Neural crest cell (in vitro differentiated cells): ENCODE measurements at regions not wholly inside any gene's neighbourhood (a gene's known extent, or its start where the extent isn't known, plus 50 kb on each side); places are given as distances from the start of the nearest gene placed in this dataset.
"Not testable (repeated sequence)": the region's sequence is repeated elsewhere in the genome, so short reads cannot be mapped to it uniquely, and the experiment has no call there.

ENCODE experiments used
- DNase-seq: peaks from one replicate; pipeline ENCODE4 v3.0.0; 2021; ENCODE audit warnings: low read depth, mixed read lengths, low spot score
- H3K27ac Mint-ChIP-seq: one replicate; pipeline ENCODE4 v1.8.0; 2021; ENCODE audit warnings: mild to moderate bottlenecking, mixed read lengths; ENCODE audit not compliant: unreplicated experiment
- H3K27me3 Mint-ChIP-seq: 2 replicates; pipeline ENCODE4 v1.8.0; 2021; ENCODE audit warnings: low read depth, mild to moderate bottlenecking, mixed read lengths
- H3K36me3 Mint-ChIP-seq: 2 replicates; pipeline ENCODE4 v1.8.0; 2021; ENCODE audit warnings: low read depth, mild to moderate bottlenecking, mixed read lengths
- H3K4me1 Mint-ChIP-seq: 2 replicates; pipeline ENCODE4 v1.8.0; 2021; ENCODE audit warnings: mixed read lengths
- H3K4me3 Mint-ChIP-seq: one replicate; pipeline ENCODE4 v1.8.0; 2021; ENCODE audit warnings: mild to moderate bottlenecking, mixed read lengths
- H3K9me3 Mint-ChIP-seq: 2 replicates; pipeline ENCODE4 v1.8.0; 2021; ENCODE audit warnings: mixed read lengths
- TF ChIP-seq, protein P1 (sequence below): fragments of 200-600 bp; sonication (generic); conservative IDR thresholded peaks from 2 replicates; pipeline ENCODE4 v1.5.0; 2021; ENCODE audit warnings: antibody characterized with exemption, mild to moderate bottlenecking

DNA sequence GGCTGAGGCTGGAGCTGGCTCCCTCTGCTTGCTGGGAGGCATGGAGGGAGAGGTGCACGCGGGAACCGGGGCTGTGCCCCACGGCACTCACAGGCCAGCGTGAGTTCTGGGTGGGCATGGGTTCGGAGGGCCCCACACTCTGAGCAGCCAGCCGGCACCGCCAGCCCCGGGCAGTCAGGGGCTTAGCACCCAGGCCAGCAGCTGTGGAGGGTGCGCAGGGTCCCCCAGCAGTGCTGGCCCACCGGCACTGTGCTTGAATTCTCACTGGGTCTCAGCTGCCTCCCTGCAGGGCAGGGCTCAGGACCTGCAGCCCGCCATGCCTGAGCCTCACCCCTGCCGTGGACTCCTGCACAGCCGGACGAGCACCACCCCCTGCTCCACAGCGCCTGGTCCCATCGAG is 164.9 kb upstream of the PLD5 start:
- DNase-seq = no peak
- TF ChIP-seq, protein P1, sequence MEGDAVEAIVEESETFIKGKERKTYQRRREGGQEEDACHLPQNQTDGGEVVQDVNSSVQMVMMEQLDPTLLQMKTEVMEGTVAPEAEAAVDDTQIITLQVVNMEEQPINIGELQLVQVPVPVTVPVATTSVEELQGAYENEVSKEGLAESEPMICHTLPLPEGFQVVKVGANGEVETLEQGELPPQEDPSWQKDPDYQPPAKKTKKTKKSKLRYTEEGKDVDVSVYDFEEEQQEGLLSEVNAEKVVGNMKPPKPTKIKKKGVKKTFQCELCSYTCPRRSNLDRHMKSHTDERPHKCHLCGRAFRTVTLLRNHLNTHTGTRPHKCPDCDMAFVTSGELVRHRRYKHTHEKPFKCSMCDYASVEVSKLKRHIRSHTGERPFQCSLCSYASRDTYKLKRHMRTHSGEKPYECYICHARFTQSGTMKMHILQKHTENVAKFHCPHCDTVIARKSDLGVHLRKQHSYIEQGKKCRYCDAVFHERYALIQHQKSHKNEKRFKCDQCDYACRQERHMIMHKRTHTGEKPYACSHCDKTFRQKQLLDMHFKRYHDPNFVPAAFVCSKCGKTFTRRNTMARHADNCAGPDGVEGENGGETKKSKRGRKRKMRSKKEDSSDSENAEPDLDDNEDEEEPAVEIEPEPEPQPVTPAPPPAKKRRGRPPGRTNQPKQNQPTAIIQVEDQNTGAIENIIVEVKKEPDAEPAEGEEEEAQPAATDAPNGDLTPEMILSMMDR = no peak
- Mint-ChIP-seq H3K27ac (no peak overlapping the region), H3K4me1 (no peaks in the 10 kb centered on the region), H3K9me3 (peaks cover 5% of the 10 kb centered on the region), H3K27me3 (no peaks in the 10 kb centered on the region), H3K36me3 (no peaks in the 10 kb centered on the region), H3K4me3 (no peak overlapping the region)

DNA sequence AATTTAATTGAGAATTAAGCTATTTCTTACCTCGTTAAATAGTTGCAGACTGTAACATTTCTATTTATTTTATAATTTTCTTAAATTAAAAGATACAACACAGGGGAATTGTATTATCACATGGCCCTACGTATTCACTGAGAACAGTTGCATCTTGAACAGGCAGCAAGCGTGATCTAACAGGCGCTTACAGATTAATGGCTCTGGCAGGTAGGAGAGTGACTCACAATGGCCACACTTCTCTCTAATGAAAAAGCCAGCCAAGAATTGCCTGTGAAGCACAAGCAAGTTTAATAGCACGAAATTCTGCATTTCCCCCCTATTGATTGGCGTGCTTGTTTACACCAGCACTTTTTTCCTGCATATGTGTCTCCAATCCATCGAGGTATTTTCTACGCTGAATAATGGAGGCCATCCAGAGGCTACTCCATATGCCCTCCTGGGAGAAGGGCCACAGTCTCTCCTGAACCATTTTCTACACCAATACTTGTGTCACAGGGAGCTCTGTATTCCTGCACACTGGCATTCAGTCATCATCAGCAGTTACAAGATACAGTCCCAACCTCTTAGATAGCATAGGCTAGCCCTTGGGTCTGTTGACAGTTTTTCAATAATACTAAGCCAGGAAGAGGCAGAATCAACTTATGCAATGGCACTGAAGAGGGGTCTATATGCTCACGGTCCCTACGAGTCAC is 150.6 kb upstream of the PLD5 start:
- Mint-ChIP-seq H3K4me1 (peaks cover 24% of the 10 kb centered on the region), H3K36me3 (no peaks in the 10 kb centered on the region)
- TF ChIP-seq, protein P1 = no peak

DNA sequence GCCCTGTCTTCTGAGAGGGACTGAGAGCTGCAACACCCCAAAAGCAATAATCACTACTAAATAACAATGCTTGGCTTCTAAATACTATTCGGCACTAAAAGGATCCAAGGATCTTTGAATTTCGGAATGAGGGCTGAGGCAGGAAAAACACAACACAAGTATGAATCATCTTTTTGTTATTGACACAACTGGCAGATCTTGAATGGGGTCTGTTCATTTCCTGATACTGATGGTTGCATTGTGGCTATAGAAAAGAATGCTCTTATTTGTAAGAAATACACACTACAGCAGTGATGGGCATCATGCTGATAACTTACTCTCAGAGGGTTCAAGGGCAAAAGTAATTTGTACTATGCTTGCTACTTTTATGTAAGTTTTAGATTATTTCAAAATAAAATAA is 149.2 kb upstream of the PLD5 start:
- Mint-ChIP-seq H3K9me3 (no peaks in the 10 kb centered on the region), H3K4me1 (peaks cover 23% of the 10 kb centered on the region), H3K36me3 (no peaks in the 10 kb centered on the region), H3K27me3 (no peaks in the 10 kb centered on the region), H3K4me3 (no peak overlapping the region), H3K27ac (no peak overlapping the region)
- no peak for DNase-seq
- TF ChIP-seq, protein P1 = no peak

More for the DNA sequence above, 150.6 kb upstream of the PLD5 start:
- DNase-seq = no peak
- Mint-ChIP-seq H3K4me3 (no peak overlapping the region), H3K27ac (no peak overlapping the region), H3K27me3 (no peaks in the 10 kb centered on the region), H3K9me3 (no peaks in the 10 kb centered on the region)

DNA sequence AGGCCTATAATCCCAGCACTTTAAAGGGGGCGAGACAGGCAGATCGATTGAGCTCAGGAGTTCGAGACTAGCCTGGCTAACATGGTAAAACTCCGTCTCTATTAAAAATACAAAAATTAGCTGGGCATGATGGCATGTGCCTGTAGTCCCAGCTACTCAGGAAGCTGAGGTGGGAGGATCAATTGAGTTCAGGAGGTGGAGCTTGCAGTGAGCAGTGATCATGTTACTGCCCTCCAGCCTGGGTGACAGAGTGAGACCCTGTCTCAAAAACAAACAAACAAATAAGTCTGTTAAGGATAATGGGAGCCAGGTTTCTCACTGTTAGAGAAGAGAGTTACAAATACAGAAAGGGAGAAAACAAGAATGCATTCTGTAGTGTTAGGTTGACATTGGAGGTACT is 148.7 kb upstream of the PLD5 start:
- H3K9me3 Mint-ChIP-seq, DNase-seq, H3K36me3 Mint-ChIP-seq, H3K27me3 Mint-ChIP-seq, H3K4me3 Mint-ChIP-seq: not testable (repeated sequence)
- Mint-ChIP-seq H3K27ac (peak overlapping the region; percentile 70), H3K4me1 (peaks cover 23% of the 10 kb centered on the region)

DNA sequence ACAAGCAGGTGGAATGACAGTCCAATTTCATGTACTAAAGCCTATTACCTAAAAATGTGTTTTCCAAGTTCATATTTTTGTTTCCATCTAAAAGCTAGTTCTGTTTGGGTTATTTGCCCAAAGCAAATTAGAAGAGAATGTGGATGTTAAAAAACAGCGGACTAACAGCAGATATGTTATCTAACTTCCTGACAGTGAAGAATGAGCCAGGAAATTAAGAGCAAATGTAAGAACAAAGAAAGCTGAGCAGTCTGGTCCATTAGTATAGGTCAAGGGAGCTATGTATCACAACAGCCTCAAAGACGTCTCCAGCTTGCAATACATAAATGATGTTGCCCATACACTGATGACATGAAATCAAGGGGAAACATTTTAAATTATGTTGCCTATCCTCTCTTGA is 145.5 kb upstream of the PLD5 start:
- Mint-ChIP-seq H3K27me3 (no peaks in the 10 kb centered on the region), H3K9me3 (no peaks in the 10 kb centered on the region), H3K4me1 (peaks cover 23% of the 10 kb centered on the region), H3K27ac (no peak overlapping the region), H3K4me3 (no peak overlapping the region), H3K36me3 (no peaks in the 10 kb centered on the region)
- no peak for DNase-seq
- TF ChIP-seq, protein P1 = no peak

DNA sequence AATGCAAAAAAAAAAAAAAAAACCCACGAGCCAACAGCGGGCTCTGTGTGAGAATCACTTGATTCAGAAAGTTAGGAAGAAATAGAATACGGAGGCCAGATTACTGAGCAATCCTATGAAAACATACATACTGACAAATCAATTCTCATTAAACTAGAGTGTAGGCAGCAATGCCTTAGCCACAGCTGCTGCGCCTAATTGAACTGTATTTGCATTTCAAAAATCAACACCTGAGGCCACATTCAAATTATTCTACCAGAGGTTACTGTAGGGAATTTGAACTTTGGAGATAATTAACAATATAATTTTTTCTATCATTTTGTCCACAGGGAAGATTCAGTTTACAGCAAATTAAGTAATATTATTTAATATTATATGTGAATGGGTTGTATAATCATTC is 138.4 kb upstream of the PLD5 start:
- no peaks in the 10 kb centered on the region for H3K4me1 Mint-ChIP-seq

DNA sequence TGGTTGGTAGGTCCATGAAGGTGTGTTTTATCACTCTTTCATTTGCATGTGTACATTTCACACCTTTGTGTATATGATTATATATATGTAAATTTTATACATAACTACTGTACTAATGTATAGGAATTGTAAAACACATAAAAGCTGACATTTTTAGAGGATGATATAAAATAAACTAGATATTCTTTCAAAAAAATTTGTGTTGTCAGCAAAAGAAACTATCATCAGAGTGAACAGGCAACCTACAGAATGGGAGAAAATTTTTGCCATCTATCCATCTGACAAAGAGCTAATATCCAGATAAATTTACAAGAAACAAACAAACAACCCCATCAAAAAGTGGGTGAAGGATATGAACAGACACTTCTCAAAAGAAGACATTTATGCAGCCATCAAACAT is 129.3 kb upstream of the PLD5 start:
- not testable (repeated sequence) for H3K36me3 Mint-ChIP-seq, H3K4me3 Mint-ChIP-seq, H3K27ac Mint-ChIP-seq, H3K9me3 Mint-ChIP-seq, H3K4me1 Mint-ChIP-seq, DNase-seq, H3K27me3 Mint-ChIP-seq

More for the DNA sequence above, 138.4 kb upstream of the PLD5 start:
- DNase-seq = no peak
- H3K4me3 Mint-ChIP-seq = no peak overlapping the region
- TF ChIP-seq, protein P1 = no peak
- H3K27ac Mint-ChIP-seq = no peak overlapping the region
- H3K36me3 Mint-ChIP-seq = no peaks in the 10 kb centered on the region
- no peaks in the 10 kb centered on the region for H3K27me3 Mint-ChIP-seq
- no peaks in the 10 kb centered on the region for H3K9me3 Mint-ChIP-seq
